ENCODE measurements at regions not wholly inside any gene's neighbourhood (a gene's known extent, or its start where the extent isn't known, plus 50 kb on each side); places are given as distances from the start of the nearest gene placed in this dataset.
A peak's percentile ranks its signal among the peaks of the same experiment; 100 is the strongest.

DNA sequence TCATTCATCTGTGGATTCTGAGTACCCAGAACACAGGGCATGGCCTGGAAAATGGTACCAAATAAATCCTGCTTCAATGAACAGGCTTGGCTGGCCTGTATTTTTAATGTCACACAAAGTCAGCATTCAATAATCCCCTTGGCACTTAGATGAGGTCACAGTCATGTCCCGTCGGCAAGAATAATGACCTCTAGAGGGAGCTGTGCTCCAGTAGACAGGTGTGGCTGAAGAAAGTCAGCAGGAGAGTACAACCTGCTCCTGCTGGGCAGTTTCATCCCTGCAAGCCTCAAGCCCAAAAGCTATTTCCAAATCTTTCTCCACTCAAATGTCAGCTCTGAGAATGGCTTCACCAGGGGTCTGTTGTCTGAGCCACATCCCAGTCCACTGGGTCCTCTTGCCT is 404.0 kb upstream of the F9 start:
- peaks cover 2% of the 10 kb centered on the region for H3K27me3 Mint-ChIP-seq (ENCODE audit: insufficient read depth, low read depth, poor library complexity)
- H3K36me3 Mint-ChIP-seq (ENCODE audit: low read depth) = no peaks in the 10 kb centered on the region
- H3K27me3 ChIP-seq (ENCODE audit: insufficient read depth) = no peaks in the 10 kb centered on the region; the same call in 1 of the 2 replicates
- H3K36me3 ChIP-seq (ENCODE audit: insufficient read depth) = no peaks in the 10 kb centered on the region
- no peak overlapping the region for H3K4me3 ChIP-seq
- 0 out of 2 replicates have a peak, but pooled peaks cover 5% of the 10 kb centered on the region for H3K4me1 ChIP-seq (ENCODE audit: insufficient read depth)
- H3K27ac Mint-ChIP-seq = no peak overlapping the region
- H3K9me3 Mint-ChIP-seq = peaks cover 2% of the 10 kb centered on the region; the same call in 1 of the 3 replicates
- peak; percentile 82 for DNase-seq (ENCODE audit: low spot score)
- no peaks in the 10 kb centered on the region for H3K9me2 ChIP-seq (ENCODE audit: insufficient read depth)
- no peaks in the 10 kb centered on the region for H4K20me1 ChIP-seq (replicated peaks; ENCODE audit: insufficient read depth)
- TF ChIP-seq, protein P1, sequence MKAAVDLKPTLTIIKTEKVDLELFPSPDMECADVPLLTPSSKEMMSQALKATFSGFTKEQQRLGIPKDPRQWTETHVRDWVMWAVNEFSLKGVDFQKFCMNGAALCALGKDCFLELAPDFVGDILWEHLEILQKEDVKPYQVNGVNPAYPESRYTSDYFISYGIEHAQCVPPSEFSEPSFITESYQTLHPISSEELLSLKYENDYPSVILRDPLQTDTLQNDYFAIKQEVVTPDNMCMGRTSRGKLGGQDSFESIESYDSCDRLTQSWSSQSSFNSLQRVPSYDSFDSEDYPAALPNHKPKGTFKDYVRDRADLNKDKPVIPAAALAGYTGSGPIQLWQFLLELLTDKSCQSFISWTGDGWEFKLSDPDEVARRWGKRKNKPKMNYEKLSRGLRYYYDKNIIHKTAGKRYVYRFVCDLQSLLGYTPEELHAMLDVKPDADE (IDR thresholded peaks at IDR 0.05) = no peak
- TF ChIP-seq, protein P2, sequence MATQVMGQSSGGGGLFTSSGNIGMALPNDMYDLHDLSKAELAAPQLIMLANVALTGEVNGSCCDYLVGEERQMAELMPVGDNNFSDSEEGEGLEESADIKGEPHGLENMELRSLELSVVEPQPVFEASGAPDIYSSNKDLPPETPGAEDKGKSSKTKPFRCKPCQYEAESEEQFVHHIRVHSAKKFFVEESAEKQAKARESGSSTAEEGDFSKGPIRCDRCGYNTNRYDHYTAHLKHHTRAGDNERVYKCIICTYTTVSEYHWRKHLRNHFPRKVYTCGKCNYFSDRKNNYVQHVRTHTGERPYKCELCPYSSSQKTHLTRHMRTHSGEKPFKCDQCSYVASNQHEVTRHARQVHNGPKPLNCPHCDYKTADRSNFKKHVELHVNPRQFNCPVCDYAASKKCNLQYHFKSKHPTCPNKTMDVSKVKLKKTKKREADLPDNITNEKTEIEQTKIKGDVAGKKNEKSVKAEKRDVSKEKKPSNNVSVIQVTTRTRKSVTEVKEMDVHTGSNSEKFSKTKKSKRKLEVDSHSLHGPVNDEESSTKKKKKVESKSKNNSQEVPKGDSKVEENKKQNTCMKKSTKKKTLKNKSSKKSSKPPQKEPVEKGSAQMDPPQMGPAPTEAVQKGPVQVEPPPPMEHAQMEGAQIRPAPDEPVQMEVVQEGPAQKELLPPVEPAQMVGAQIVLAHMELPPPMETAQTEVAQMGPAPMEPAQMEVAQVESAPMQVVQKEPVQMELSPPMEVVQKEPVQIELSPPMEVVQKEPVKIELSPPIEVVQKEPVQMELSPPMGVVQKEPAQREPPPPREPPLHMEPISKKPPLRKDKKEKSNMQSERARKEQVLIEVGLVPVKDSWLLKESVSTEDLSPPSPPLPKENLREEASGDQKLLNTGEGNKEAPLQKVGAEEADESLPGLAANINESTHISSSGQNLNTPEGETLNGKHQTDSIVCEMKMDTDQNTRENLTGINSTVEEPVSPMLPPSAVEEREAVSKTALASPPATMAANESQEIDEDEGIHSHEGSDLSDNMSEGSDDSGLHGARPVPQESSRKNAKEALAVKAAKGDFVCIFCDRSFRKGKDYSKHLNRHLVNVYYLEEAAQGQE (IDR thresholded peaks at IDR 0.05; ENCODE audit: unreplicated experiment) = no peak
- no peak for TF ChIP-seq ZNF114 (CRISPR knock-in tag; IDR thresholded peaks at IDR 0.05)
- TF ChIP-seq, protein P3, sequence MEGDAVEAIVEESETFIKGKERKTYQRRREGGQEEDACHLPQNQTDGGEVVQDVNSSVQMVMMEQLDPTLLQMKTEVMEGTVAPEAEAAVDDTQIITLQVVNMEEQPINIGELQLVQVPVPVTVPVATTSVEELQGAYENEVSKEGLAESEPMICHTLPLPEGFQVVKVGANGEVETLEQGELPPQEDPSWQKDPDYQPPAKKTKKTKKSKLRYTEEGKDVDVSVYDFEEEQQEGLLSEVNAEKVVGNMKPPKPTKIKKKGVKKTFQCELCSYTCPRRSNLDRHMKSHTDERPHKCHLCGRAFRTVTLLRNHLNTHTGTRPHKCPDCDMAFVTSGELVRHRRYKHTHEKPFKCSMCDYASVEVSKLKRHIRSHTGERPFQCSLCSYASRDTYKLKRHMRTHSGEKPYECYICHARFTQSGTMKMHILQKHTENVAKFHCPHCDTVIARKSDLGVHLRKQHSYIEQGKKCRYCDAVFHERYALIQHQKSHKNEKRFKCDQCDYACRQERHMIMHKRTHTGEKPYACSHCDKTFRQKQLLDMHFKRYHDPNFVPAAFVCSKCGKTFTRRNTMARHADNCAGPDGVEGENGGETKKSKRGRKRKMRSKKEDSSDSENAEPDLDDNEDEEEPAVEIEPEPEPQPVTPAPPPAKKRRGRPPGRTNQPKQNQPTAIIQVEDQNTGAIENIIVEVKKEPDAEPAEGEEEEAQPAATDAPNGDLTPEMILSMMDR (conservative IDR thresholded peaks at IDR 0.05; ENCODE audit: low read depth in 2 of 2) = peak; percentile 64 to 87
- no peak for TF ChIP-seq ZNF331 (CRISPR knock-in tag; IDR thresholded peaks at IDR 0.05; ENCODE audit: low read depth)
- no peak for TF ChIP-seq POLR2AphosphoS5 (IDR thresholded peaks at IDR 0.05; ENCODE audit: low read depth)
- H2AFZ ChIP-seq = no peak overlapping the region
- peak; percentile 90 for ATAC-seq
- H3F3A ChIP-seq (replicated peaks; ENCODE audit: low read depth) = no peaks in the 10 kb centered on the region
- H3K4me2 ChIP-seq = no peak overlapping the region
- H3K27ac ChIP-seq (ENCODE audit: low read depth) = no peak overlapping the region
- H3K79me2 ChIP-seq (replicated peaks; ENCODE audit: insufficient read depth) = no peaks in the 10 kb centered on the region
- peaks cover 13% of the 10 kb centered on the region for H3K4me1 Mint-ChIP-seq
- no peak overlapping the region for H3K4me3 Mint-ChIP-seq

DNA sequence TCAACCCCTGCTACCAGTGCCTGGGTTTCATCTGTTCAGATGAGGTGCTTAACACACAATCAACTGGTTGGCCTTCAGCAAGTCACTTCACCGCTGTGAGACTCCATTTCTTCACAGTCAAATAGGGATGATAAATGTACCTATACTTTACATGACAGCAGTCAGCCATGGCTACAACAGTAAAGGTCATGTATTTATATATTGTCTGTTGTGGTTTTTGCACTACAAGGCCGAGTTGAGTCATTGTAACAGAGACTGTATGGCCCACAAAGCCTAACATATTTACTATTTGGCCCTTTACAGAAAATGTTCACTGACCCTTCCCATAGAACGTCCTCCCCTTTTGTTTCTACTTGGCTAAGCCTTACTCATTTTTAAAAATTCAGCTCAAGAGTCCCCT is 404.6 kb upstream of the F9 start:
- no peaks in the 10 kb centered on the region for H3K79me2 ChIP-seq (replicated peaks; ENCODE audit: insufficient read depth)
- H3K27ac ChIP-seq (ENCODE audit: low read depth) = no peak overlapping the region
- Mint-ChIP-seq H3K27me3 (ENCODE audit: insufficient read depth, low read depth, poor library complexity) (peaks cover 2% of the 10 kb centered on the region), H3K36me3 (ENCODE audit: low read depth) (no peaks in the 10 kb centered on the region), H3K4me3 (no peak overlapping the region), H3K27ac (no peak overlapping the region), H3K9me3 (peaks cover 2% of the 10 kb centered on the region; the same call in 1 of the 3 replicates), H3K4me1 (peaks cover 14% of the 10 kb centered on the region)
- H3K4me2 ChIP-seq = no peak overlapping the region
- no peaks in the 10 kb centered on the region for H4K20me1 ChIP-seq (replicated peaks; ENCODE audit: insufficient read depth)
- ATAC-seq = no peak
- H3K27me3 ChIP-seq (ENCODE audit: insufficient read depth) = no peaks in the 10 kb centered on the region; the same call in 1 of the 2 replicates
- H2AFZ ChIP-seq = no peak overlapping the region
- H3K36me3 ChIP-seq (ENCODE audit: insufficient read depth) = no peaks in the 10 kb centered on the region
- H3K4me1 ChIP-seq (ENCODE audit: insufficient read depth) = 0 out of 2 replicates have a peak, but pooled peaks cover 5% of the 10 kb centered on the region
- no peak for DNase-seq (ENCODE audit: low spot score)
- H3F3A ChIP-seq (replicated peaks; ENCODE audit: low read depth) = no peaks in the 10 kb centered on the region
- H3K9me2 ChIP-seq (ENCODE audit: insufficient read depth) = no peaks in the 10 kb centered on the region
- H3K4me3 ChIP-seq = no peak overlapping the region
- TF ChIP-seq POLR2AphosphoS5 (IDR thresholded peaks at IDR 0.05; ENCODE audit: low read depth) = no peak
- no peak for TF ChIP-seq JUNB (IDR thresholded peaks at IDR 0.05; ENCODE audit: unreplicated experiment)
- TF ChIP-seq CREB1 (CRISPR knock-in tag; IDR thresholded peaks at IDR 0.05; ENCODE audit: low read depth) = no peak
- no peak for TF ChIP-seq NANOG (IDR thresholded peaks at IDR 0.05; ENCODE audit: borderline replicate concordance)
- TF ChIP-seq, protein P1 (IDR thresholded peaks at IDR 0.05) = no peak
- no peak for TF ChIP-seq ZNF114 (CRISPR knock-in tag; IDR thresholded peaks at IDR 0.05)
- TF ChIP-seq EZH2 (IDR thresholded peaks at IDR 0.05; ENCODE audit: low read depth, unreplicated experiment) = no peak
- TF ChIP-seq, protein P3 (conservative IDR thresholded peaks at IDR 0.05; ENCODE audit: low read depth in 2 of 2) = no peak
